ENCODE measurements at regions not wholly inside any gene's neighbourhood (a gene's known extent, or its start where the extent isn't known, plus 50 kb on each side); places are given as distances from the start of the nearest gene placed in this dataset.

- H3K27me3 ChIP-seq, result no peaks in the 10 kb centered on the region
- WGBS, 2 donors (ENCODE audit: low coverage in 1 of 2), result 40 to 80% methylated on average over 1 to 2 of the region's 7 CpGs
- no peak for ATAC-seq
These were observed 342.4 kb upstream of the GRIA1 start for GRCh38 chr5:153147891-153148623.

GRCh38 chr5:153148624-153148976 is 341.9 kb upstream of the GRIA1 start:
- Histone ChIP-seq H3K36me3 (no peaks in the 10 kb centered on the region), H3K27me3 (no peaks in the 10 kb centered on the region), H3K4me3 (no peak overlapping the region), H3K27ac (no peak overlapping the region), H3K4me1 (no peaks in the 10 kb centered on the region), H3K9me3 (peaks cover 0 to 11% (median 0%) of the 10 kb centered on the region in 3 donors)
- WGBS, 2 donors (ENCODE audit: low coverage in 1 of 2), result 29 to 37% methylated on average over 4 of the region's 4 CpGs
- TF ChIP-seq EP300 (IDR thresholded peaks at IDR 0.05) (no peak), POLR2AphosphoS5 (IDR thresholded peaks at IDR 0.05) (no peak), POLR2A (IDR thresholded peaks at IDR 0.05) (no peak), CTCF (IDR thresholded peaks at IDR 0.05) (no peak)
- no peak for ATAC-seq

More at GRCh38 chr5:153147891-153148623, 342.4 kb upstream of the GRIA1 start:
- Histone ChIP-seq H3K27ac (no peak overlapping the region), H3K9me3 (peaks cover 0 to 17% (median 0%) of the 10 kb centered on the region in 3 donors), H3K36me3 (no peaks in the 10 kb centered on the region), H3K4me3 (no peak overlapping the region), H3K4me1 (no peaks in the 10 kb centered on the region)
- TF ChIP-seq EP300 (IDR thresholded peaks at IDR 0.05), result no peak
- TF ChIP-seq CTCF (IDR thresholded peaks at IDR 0.05), result peak in 3 of 4 experiments; percentile 10 to 53 (median 20)
- TF ChIP-seq POLR2AphosphoS5 (IDR thresholded peaks at IDR 0.05), result no peak
- TF ChIP-seq POLR2A (IDR thresholded peaks at IDR 0.05), result no peak

- no peak overlapping the region for H3K27ac ChIP-seq
These were observed 338.9 kb upstream of the GRIA1 start for GRCh38 chr5:153151558-153151957.

GRCh38 chr5:153153086-153153485 is 337.4 kb upstream of the GRIA1 start:
- no peak for TF ChIP-seq CTCF (IDR thresholded peaks at IDR 0.05)
- no peak for TF ChIP-seq POLR2AphosphoS5 (IDR thresholded peaks at IDR 0.05)
- no peak for TF ChIP-seq EP300 (IDR thresholded peaks at IDR 0.05)
- no peak for TF ChIP-seq POLR2A (IDR thresholded peaks at IDR 0.05)
- 71 to 86% methylated on average over 1 of the region's 1 CpG for WGBS, 2 donors (ENCODE audit: low coverage in 1 of 2)
- Histone ChIP-seq H3K27ac (no peak overlapping the region), H3K4me1 (no peaks in the 10 kb centered on the region), H3K9me3 (peaks cover 0 to 1% (median 0%) of the 10 kb centered on the region in 3 donors), H3K4me3 (no peak overlapping the region), H3K36me3 (no peaks in the 10 kb centered on the region), H3K27me3 (no peaks in the 10 kb centered on the region)
- no peak for ATAC-seq

More at GRCh38 chr5:153151558-153151957, 338.9 kb upstream of the GRIA1 start:
- Histone ChIP-seq H3K27me3 (no peaks in the 10 kb centered on the region), H3K9me3 (peaks cover 0 to 6% (median 0%) of the 10 kb centered on the region in 3 donors), H3K4me1 (no peaks in the 10 kb centered on the region), H3K36me3 (no peaks in the 10 kb centered on the region), H3K4me3 (no peak overlapping the region)
- no peak for TF ChIP-seq EP300 (IDR thresholded peaks at IDR 0.05)
- TF ChIP-seq CTCF (IDR thresholded peaks at IDR 0.05), result no peak
- TF ChIP-seq POLR2AphosphoS5 (IDR thresholded peaks at IDR 0.05), result no peak
- TF ChIP-seq POLR2A (IDR thresholded peaks at IDR 0.05), result no peak
- no peak for ATAC-seq

- Histone ChIP-seq H3K36me3 (no peaks in the 10 kb centered on the region), H3K4me3 (no peak overlapping the region), H3K27ac (no peak overlapping the region), H3K9me3 (no peaks in the 10 kb centered on the region), H3K4me1 (no peaks in the 10 kb centered on the region), H3K27me3 (no peaks in the 10 kb centered on the region)
- TF ChIP-seq POLR2A (IDR thresholded peaks at IDR 0.05) (no peak), POLR2AphosphoS5 (IDR thresholded peaks at IDR 0.05) (no peak), CTCF (IDR thresholded peaks at IDR 0.05) (no peak), EP300 (IDR thresholded peaks at IDR 0.05) (no peak)
- WGBS, 2 donors (ENCODE audit: low coverage in 1 of 2), result 9 to 10% methylated on average over 1 of the region's 1 CpG
- ATAC-seq, result no peak
These were observed 333.3 kb upstream of the GRIA1 start for GRCh38 chr5:153157156-153157555.
